ENCODE measurements at regions not wholly inside any gene's neighbourhood (a gene's known extent, or its start where the extent isn't known, plus 50 kb on each side); places are given as distances from the start of the nearest gene placed in this dataset.
A peak's percentile ranks its signal among the peaks of the same experiment; 100 is the strongest.

DNA sequence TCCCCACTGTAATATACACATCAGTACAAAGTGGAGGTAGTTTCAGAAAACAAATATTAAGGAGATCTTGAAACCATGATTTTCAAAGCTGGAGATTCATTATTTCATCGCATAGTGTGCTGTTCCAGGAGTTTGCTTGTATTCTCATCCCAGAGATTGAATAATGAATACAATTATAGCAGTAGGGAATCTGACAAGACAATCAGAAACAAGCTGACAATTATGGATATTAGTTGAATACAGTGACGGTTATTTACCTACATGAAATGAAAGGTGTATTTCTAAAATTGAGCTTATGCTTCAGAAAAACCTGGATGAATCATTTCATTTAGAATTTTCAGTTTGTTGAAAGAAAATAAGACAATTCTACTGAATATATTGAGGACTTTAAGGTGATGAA lies 2119.0 kb downstream of the MRPL39 start:
- DNase-seq: no peak

DNA sequence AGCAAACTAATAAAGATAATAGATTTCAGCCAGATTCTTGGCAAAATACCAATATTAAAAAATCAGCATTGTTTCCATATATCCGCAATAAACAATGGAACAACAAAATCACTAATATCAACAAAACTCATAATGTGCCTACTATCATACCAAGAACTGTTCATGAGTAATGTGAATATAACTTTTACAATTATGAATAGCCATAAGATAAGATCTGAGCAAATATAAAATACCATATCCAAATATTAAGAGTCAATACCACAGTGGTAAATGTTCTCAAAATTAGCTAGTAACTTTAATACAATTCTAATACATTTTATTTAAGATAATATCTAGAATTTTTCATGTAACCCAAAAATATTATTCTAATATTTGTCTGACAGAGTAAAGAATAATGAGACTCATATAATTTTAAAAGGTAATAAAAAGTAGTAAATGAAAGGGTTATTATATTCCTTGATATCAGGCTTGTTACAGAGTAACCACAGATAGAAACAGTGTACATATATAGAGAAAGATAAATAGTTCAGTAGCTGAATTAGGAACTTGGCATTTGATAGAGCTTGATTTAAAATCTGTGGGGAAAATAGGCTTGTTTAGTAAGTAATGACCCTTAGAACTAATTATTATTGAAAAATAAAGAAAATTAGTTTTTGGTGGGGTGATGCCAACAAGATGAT lies 2126.6 kb downstream of the MRPL39 start:
- no peak for DNase-seq

DNA sequence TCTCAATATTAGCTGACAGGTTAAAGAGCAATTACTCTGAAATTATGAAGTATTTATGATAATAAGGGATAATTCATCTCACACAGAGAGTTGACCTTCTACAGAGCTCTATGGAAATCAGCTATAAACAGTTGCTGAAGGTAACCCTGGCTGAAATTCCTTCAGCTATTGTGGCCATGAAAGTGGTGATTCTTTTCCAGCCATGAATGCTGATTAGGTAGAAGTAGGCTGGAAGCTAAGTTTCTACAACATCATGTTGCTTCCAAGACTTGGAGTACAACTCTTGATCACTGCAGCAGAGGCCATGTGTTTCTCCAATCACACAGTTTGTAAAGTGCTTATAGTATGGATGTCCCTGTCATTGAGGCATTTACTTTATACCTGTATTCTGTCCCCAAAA lies 2128.9 kb downstream of the MRPL39 start:
- no peak for DNase-seq

DNA sequence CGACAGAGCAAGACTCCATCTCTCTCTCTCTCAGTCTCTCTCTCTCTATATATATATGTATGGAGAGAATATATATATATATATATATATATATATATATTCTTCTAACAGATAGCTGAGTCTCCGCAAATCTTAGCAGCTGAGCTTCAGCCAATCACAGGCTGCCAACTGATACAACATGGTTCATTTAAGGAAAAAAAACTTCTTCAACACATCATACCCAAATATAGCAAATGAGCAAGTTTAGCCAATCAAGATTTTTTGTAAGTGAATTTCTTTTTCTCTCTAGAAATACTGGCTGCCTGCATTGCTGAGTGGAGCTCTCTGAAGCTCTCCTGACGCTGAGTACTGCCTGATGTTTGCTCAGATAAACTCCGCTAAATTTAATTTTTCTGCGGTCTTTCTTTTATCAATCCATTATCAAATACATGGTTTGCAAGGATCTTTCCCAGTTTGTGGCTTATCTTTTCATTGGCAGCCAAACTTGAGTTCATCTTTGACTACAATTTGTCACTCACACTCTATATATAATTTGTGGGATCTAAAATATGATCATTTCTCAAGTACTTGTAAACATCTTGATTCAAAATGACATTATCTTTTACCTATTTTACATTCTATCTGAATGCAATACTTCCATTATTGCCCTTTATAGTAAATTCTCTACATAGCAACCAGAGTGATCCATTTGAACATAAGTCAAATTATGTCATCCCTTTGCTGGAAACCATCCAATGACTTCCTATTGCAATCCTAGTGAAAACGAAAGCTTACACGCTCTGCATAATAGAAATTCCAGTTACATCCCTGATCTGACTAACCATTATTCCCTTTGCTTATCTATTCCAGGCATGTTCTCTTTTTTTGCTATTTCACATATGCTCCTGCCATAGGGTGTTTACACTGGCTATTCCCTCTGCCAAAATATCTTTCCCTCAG lies 2131.7 kb downstream of the MRPL39 start:
- DNase-seq: no peak

DNA sequence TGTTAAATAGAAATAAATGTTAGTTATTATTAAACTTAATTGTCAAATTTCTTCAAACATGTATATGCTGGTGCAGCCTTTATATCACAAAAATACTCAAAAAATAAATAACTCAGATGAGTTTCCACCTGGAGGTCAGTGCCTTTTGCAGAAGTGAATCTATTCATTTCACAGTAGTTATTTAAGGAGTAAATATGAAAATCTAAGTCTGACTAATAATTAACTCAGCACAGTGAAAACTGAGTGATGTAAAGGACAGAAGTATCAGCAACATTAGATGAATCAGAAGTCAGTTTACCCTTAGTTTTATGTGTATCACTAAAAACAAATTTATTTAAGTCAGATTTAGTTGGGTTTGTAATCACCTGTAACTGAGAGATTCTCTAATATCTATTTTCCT lies 2135.4 kb downstream of the MRPL39 start:
- no peak for DNase-seq

DNA sequence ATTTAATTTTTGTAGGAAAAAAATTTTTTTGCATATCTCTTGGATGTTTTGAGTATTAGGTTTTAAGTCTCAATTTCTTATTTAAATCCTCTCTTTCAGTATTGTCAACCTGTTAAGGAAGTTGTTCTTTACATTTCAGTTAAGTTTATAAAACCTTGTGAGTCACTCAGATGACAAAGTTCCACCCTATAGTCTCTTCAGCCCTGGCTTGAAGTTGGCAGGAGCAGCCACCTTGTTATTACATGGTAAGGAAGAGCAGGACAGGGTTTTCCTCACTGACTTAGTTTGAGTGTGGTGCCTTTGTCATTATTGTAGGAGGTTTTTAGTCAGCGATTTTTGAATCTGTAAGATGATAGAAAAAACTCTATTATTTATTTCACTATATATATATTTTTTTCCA lies 2143.9 kb downstream of the MRPL39 start:
- DNase-seq: no peak

DNA sequence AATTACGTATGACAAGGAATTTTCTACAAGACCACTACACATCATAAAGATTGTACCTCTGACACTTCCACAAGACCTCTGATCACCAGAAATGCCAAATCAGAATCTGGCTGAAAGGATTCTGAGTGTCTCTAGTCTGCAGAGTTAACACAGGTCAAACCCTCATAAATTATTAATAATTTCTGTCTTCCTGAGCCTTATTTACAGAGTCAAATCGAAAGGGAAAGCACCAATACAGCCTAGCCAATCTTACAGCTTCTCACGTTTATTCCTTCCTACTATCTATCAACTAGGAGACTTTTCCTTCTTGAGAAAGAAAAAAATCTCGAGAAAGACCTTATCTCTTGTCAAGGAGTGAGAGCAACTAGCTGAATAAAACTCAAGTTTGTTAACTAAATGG lies 2151.6 kb downstream of the MRPL39 start:
- no peak for DNase-seq

DNA sequence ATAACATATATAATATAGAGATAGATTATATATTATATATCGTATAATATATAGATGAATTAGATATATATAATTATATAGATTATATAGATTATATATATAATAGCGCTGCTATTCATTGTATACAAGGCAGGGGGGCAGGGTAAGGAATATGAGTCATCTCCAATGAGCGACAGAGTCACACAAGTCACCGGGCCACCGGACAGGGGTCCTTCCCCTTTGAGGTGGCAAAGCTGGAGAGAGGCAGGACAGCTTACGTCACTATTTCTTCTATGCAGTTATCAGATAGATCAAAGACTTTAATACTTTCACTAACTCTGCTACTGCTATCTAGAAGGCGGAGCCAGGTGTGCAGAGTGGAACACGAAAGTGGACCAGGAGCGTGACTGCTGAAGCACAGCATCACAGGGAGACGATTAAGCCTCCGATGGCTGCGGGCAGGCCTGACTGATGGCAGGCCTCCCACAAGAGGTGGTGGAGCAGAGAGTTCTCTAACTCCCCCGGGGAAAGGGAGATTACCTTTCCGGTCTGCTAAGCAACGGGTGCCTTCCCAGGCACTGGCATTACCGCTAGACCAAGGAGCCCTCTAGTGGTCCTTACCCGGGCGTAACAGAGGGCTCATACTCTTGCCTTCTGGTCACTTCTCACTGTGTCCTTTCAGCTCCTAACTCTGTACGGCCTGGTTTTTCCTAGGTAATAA lies 2154.7 kb downstream of the MRPL39 start:
- peak; percentile 49 for DNase-seq

DNA sequence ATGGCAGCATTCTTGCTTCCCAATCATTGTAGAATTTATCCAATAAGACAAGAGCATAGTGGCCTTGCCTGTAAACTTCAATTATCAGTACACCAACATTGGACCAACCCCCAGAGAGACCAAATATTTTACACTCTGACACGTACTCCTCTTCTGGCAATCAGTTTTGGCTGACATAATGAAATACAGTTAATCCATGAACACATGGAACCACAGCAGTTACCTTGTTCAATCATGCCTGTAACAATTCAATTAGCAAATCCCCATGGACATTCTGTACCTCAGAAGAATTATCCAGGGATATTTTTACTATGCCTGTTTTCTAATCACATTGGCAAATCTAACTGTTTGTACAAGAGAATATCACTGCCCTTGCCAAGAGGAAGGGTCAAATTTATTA lies 2162.0 kb downstream of the MRPL39 start:
- DNase-seq: no peak

DNA sequence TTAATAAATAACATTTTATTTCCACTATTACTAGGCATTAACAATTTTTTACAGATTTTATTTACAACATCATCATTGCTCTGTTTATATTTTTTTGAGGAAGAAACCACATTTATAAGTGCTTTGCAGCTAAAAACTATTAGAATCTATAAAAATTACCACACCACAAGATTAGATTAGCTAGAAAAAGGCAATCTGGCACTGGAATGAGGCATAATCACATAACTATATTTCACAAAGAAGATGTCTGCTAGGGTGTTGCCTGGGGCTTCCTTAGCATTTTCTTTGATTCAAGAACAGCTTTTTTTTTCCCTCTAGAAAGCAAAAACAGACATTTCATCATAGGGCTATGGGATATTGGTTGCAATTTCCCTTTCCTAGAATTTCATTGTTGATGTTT lies 2169.2 kb downstream of the MRPL39 start:
- DNase-seq: no peak

DNA sequence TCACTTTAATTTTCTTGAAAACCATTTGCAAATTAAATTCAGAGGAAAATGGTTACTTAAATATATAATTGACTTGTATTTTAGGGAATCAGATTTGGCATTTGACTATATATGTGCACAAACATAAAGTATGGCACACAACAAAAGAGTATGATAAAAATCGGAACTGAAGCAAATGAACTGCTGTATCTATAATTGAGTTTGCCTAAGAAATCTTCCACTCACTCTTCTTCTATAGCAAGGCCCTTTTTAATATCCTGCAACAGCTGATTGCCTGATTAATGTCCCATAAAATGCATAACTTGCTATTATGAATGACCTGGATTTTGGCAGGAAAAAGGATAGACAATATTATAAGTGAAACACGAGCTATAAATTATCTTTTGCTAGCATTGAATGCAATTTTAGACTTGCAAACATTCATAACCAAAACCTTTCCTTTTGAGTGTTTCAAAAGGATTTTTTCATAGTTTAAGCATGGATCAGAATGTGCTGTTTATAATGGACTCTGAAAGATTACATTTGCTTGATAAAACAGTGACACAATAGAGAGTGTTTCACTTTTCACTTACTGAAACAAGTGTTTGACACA lies 2204.3 kb downstream of the MRPL39 start:
- no peak for DNase-seq

DNA sequence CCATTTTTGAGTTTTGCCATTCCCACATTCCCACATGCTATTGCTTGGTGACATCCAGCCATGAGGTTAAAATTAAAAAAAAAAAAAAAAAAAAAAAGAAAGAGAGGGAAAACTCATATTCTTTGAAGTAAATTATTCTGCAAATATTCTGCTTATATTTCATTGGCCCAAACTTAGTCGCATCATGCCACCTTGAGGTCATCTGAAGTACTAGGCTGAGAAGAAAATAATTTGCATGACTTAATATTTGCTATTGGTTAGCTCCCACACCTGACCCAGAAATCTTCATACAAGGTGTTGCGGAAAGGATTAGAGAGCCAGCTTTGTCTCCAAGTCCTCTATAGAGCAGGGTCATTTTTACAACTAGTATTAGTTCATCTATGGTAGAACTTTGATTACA lies 2206.0 kb downstream of the MRPL39 start:
- DNase-seq: no peak

DNA sequence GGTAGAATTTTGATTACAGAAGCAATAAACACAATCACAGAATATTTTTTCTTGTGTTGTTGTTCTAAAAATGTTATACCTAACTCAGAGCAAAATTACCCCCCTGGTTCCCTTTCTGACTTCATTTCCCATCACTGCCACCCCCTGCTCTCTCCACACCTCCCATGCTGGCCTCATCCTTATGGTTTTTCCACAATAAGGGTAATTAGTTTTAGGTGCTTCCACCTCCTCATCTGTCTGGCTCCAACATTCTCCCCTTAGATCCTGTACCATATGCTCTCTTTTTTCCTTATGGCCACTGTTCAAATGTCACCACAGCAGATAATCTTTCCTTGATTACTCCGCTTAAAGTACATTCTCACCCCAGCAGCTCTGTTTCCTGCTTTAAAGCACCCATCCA lies 2208.6 kb downstream of the MRPL39 start:
- DNase-seq: no peak

DNA sequence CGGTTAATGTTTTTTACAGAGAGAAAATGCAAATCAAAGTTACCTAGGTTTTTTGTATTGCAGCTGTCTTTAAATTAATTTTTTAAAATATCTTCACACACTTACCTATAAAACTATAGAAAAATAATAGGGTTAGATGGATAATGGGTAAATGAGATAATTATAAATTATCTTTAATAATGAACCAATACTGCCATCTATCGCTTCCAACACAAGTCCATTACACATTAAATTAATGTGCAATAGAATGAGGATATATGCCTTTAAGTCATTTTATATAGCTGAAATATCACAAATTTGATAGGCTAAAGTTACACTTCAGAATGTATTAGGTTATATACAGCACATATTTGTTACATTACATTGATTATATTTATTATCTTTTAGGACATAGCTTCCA lies 2212.8 kb downstream of the MRPL39 start:
- DNase-seq: no peak

DNA sequence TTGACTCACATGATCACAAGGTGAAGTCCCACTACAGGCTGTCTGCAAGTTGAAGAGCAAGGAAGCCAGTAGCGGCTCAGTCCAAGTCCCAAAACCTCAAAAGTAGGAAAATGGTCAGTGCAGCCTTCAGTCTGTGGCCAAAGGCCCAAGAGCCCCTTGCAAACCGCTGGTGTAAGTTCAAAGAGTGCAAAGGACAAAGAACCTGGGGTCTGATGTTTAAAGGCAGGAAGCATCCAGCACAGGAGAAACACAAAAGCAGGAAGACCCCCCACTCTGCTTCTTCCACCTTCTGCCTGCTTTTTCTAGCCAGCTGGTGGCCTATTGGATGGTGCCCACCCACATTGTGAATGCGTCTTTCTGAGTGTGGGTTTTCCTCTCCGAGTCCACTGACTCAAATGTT lies 2222.6 kb downstream of the MRPL39 start:
- no peak for DNase-seq

DNA sequence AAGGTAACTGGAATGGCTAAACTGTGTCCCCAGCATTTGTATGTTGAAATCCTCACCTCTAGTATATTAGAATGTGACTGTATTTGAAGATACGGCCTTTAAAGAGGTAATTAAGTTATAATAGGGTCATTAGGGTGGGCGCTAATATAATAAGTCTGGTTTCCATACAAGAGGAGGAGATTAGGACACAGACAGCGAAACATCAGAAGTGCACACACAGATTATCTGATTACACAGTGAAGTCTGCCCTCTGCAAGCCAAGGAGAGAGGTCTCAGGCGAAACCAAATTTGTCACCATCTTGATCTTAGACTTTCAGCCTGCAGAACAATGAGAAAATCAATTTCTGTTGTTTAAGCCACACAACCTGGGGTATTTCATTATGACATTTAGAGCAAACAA lies 2233.1 kb downstream of the MRPL39 start:
- DNase-seq: no peak

DNA sequence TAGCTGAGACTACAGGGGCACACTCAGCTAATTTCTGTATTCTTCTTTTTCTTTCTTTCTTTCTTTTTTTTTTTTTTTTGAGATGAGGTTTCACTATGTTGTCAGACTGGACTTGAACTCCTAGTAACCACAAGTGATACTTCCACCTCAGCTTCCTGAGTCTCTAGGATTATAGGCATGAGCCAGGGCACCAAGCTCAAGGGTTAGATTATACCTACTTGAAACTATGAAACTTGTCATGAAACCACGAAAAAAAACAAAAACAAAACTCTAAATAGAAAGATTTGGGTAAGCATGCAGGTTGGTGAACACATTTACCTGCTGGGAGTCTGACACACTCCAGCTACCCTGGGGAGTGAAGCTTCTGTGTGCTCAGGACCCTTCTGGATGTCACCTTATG lies 2250.4 kb downstream of the MRPL39 start:
- DNase-seq: no peak

DNA sequence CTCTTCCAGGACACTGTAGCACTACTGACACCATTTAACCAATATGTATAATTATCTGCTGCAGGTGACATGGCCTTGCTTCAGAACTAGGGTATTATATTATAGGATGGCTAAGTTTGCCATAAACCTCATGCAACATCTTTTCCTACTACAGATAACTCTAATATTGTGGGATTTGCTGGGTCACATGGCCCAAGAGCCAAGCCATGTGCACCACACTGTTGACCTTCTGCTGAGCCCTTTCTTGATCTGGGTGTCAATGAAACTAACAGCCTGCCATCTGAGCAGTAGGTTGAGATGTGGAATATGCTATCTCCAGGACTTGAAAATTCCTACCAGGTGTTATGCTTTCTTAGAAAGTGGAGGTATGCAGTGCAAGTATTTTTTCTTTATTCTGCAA lies 2291.1 kb downstream of the MRPL39 start:
- no peak for DNase-seq

DNA sequence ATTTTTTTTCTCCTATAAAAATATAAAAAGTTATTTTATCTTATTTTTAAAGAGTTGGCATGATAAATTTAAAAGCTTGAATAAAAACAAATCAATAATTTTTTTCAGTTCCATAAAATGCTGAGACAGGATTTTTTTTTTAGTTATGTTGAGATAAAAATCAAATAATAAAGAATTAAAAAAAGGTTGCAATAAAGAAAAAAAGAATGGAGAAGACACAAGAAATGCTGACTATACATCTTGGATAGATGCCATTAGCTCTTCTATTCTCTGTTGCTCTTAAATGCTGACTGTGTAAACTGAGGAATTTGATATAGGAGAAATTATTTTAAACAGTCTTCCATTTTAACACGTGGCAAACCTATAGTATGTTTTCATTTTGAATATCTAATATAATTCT lies 2298.5 kb downstream of the MRPL39 start:
- DNase-seq: no peak

DNA sequence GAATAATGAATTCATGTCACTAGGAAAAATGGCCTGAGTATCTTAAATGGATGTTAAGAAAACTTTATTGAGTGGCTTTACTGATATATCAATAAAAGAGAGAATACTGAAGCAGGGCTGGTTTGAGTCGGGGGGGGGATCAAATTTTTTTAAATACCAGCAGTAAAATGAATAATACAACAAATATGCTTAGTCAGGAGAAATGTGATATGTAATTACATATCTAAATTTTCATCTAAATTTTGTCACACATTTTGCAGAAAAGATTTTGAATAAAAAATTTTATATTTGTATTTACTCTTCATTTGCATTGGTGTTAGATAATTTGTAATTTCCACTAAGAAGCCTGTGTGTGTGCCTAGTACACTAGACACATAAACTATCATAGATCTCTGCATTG lies 2300.2 kb downstream of the MRPL39 start:
- DNase-seq: no peak

DNA sequence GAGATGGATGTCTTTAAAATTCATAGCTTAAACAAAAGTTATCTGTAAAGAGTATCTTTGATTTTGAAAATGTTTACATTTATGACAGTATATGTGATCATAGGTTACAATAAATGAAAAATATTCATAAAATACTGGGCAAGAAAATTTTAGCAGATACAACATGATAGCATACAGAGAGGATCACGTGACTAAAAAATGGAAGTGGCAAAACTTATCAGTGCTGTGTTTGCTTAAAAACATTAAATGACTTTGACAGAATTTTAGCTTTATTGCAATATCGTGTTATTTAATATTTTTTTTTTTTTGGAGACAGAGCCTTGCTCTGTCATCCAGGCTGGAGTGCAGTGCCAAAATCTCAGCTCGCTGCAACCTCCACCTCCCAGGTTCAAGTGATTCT lies 2294.1 kb downstream of the NCAM2 start:
- DNase-seq: no peak

DNA sequence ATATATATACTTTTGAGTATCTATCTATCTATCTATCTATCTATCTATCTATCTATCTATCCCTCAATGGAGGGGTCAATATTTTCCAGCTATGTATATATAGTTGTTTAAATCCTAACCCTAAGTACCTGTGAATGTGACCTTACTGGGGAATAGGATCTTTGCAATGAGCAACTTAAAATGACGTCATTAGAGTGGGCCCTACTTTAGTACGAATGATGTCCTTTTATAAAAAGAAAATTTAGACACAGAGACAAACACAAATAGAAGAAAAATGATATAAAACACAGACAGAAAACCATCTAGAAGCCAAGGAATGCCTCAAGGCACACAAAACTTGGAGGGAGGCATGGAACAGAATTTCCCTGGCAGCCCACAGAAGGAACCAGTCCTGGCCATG lies 2283.7 kb downstream of the NCAM2 start:
- no peak for DNase-seq

DNA sequence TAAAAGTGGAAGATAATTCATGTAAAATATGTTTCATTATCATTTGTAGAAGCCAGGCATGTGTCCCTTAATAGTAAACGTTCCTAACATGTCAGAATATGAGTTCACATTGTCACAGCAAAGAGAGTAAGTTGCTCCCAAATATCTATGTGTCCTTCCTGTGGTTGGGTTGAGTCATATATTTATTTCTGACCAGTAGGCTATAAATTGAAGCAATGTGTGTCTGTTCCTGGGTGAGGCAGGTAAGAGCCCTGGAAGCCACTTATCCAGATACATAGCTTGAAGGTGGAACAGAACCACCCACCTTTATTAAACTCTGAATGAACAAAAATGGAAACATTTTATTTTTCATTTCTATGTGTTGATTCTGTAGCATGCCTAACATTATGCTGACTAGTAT lies 2251.6 kb downstream of the NCAM2 start:
- DNase-seq: no peak

DNA sequence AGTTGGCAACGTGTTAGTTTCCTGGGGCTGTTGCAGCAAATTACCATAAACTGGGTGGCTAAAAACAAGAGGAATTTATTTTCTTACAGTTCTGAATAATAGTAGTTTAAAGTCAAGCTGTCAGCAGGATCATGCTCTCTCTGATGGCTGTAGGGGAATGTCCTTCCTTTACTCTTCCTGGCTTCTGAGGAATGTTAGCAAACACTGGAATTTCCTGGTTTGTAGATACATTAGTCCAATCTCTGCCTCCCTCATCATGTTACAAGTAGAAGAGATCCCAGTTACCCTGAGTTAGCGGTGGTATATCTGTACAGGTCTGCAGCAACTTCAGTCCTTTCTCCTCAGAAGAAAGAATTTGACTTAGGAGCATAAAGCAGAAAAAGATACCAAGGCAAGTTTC lies 2249.1 kb downstream of the NCAM2 start:
- DNase-seq: no peak

All from KG1 (cell line).